ENCODE measurements at regions not wholly inside any gene's neighbourhood (a gene's known extent, or its start where the extent isn't known, plus 50 kb on each side); places are given as distances from the start of the nearest gene placed in this dataset.

GRCh38 chr9:117882171-117882570 lies 178.0 kb downstream of the TLR4 start:
- CTCF ChIA-PET, result no interaction called here
- Histone ChIP-seq H3K9me3 (ENCODE audit: control insufficient read depth, insufficient read depth, low read depth, low read length) (no peaks in the 10 kb centered on the region), H3K36me3 (ENCODE audit: control insufficient read depth in 2 of 2, insufficient read depth in 1 of 2, low read length in 2 of 2) (no peaks in the 10 kb centered on the region), H3K27ac (ENCODE audit: extremely low read depth, low read depth, low read length) (no peak overlapping the region), H3K4me3 (ENCODE audit: low read depth, low read length) (no peak overlapping the region), H3K4me1 (ENCODE audit: control insufficient read depth, insufficient read depth, low read length) (no peaks in the 10 kb centered on the region)
- POLR2A ChIA-PET, result interaction anchor here (1.1 kb wide), 1 partner anchor 11 kb away, joined by 3 read pairs; no protein-coding TSS in a partner anchor
- TF ChIP-seq ZNF544 (tag by site-specific recombination; IDR thresholded peaks at IDR 0.05), result no peak
- no peak for TF ChIP-seq ZNF626 (tag by site-specific recombination; IDR thresholded peaks at IDR 0.05)
- no peak for TF ChIP-seq INSM2 (tag by site-specific recombination; IDR thresholded peaks at IDR 0.05)
- no peak for TF ChIP-seq ZNF510 (tag by site-specific recombination; IDR thresholded peaks at IDR 0.05; ENCODE audit: insufficient replicate concordance)
- no peak for TF ChIP-seq YY2 (tag by site-specific recombination; IDR thresholded peaks at IDR 0.05)

- H3K9me3 ChIP-seq (ENCODE audit: control insufficient read depth, insufficient read depth, low read depth, low read length), result no peaks in the 10 kb centered on the region
- no peaks in the 10 kb centered on the region for H3K36me3 ChIP-seq (ENCODE audit: control insufficient read depth in 2 of 2, insufficient read depth in 1 of 2, low read length in 2 of 2)
- POLR2A ChIA-PET, result no interaction called here
- no peaks in the 10 kb centered on the region for H3K4me1 ChIP-seq (ENCODE audit: control insufficient read depth, insufficient read depth, low read length)
- H3K27ac ChIP-seq (ENCODE audit: extremely low read depth, low read depth, low read length), result no peak overlapping the region
- H3K4me3 ChIP-seq (ENCODE audit: low read depth, low read length), result no peak overlapping the region
- CTCF ChIA-PET, result no interaction called here
- TF ChIP-seq KLF17 (tag by site-specific recombination; IDR thresholded peaks at IDR 0.05) (no peak), KLF8 (tag by site-specific recombination; IDR thresholded peaks at IDR 0.05) (no peak), ZNF26 (tag by site-specific recombination; IDR thresholded peaks at IDR 0.05) (no peak), ZFP69B (tag by site-specific recombination; IDR thresholded peaks at IDR 0.05) (no peak), KLF1 (tag by site-specific recombination; IDR thresholded peaks at IDR 0.05) (no peak), ZNF366 (tag by site-specific recombination; conservative IDR thresholded peaks at IDR 0.05) (no peak), ZSCAN18 (tag by site-specific recombination; IDR thresholded peaks at IDR 0.05) (no peak), ZNF221 (tag by site-specific recombination; IDR thresholded peaks at IDR 0.05; ENCODE audit: borderline replicate concordance) (no peak), GFI1B (tag by site-specific recombination; IDR thresholded peaks at IDR 0.05) (no peak), ZNF449 (tag by site-specific recombination; IDR thresholded peaks at IDR 0.05) (no peak), ZBTB26 (tag by site-specific recombination; optimal IDR thresholded peaks at IDR 0.05) (no peak), ZFP3 (tag by site-specific recombination; IDR thresholded peaks at IDR 0.05; ENCODE audit: low read depth) (no peak), ZBTB21 (tag by site-specific recombination; IDR thresholded peaks at IDR 0.05) (no peak), ZNF274 (IDR thresholded peaks at IDR 0.05; ENCODE audit: low read length) (no peak), ZNF274 (tag by site-specific recombination; IDR thresholded peaks at IDR 0.05; ENCODE audit: borderline replicate concordance) (no peak), PRDM1 (tag by site-specific recombination; IDR thresholded peaks at IDR 0.05) (no peak), OVOL3 (tag by site-specific recombination; IDR thresholded peaks at IDR 0.05) (no peak), ZNF596 (tag by site-specific recombination; IDR thresholded peaks at IDR 0.05) (no peak)
Observed at GRCh38 chr9:117886616-117887015, 182.4 kb downstream of the TLR4 start.

Data from HEK293 (cell line).